ENCODE measurements at regions not wholly inside any gene's neighbourhood (a gene's known extent, or its start where the extent isn't known, plus 50 kb on each side); places are given as distances from the start of the nearest gene placed in this dataset.

DNA sequence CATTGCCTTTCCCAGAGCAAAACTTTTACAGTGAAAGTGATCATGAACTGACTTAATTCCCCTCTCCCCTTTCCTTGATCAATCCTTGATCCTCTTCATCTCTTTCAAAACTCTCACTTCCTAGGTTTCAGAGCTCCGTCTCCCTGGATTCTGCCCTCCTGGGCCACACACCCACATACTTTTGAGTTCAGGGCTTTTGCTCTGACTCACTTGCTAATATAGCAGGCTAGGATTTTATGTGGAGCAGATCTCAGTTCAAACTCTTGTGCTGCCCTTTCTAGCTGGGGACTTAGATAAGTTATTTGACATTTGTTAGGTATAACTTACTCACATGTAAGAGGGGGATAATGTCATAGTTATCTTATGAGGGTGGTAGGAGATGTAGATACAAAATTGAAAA, 109.1 kb upstream of the MLIP start:
- TF ChIP-seq, protein P1, sequence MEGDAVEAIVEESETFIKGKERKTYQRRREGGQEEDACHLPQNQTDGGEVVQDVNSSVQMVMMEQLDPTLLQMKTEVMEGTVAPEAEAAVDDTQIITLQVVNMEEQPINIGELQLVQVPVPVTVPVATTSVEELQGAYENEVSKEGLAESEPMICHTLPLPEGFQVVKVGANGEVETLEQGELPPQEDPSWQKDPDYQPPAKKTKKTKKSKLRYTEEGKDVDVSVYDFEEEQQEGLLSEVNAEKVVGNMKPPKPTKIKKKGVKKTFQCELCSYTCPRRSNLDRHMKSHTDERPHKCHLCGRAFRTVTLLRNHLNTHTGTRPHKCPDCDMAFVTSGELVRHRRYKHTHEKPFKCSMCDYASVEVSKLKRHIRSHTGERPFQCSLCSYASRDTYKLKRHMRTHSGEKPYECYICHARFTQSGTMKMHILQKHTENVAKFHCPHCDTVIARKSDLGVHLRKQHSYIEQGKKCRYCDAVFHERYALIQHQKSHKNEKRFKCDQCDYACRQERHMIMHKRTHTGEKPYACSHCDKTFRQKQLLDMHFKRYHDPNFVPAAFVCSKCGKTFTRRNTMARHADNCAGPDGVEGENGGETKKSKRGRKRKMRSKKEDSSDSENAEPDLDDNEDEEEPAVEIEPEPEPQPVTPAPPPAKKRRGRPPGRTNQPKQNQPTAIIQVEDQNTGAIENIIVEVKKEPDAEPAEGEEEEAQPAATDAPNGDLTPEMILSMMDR (IDR thresholded peaks at IDR 0.05; ENCODE audit: low read depth, low read length), result no peak
- Histone ChIP-seq H3K4me3 (ENCODE audit: low read depth, low read length) (no peak overlapping the region), H3K9me3 (no peaks in the 10 kb centered on the region), H3K27me3 (no peaks in the 10 kb centered on the region), H3K4me1 (no peaks in the 10 kb centered on the region), H3K36me3 (no peaks in the 10 kb centered on the region)
- no peak for DNase-seq

- Histone ChIP-seq H3K4me1 (no peaks in the 10 kb centered on the region), H3K9me3 (no peaks in the 10 kb centered on the region), H3K36me3 (no peaks in the 10 kb centered on the region), H3K27me3 (no peaks in the 10 kb centered on the region), H3K4me3 (ENCODE audit: low read depth, low read length) (no peak overlapping the region)
- TF ChIP-seq, protein P1 (IDR thresholded peaks at IDR 0.05; ENCODE audit: low read depth, low read length), result no peak
- no peak for DNase-seq
Measured at GRCh38 chr6:54003316-54003715, 107.9 kb upstream of the MLIP start.

GRCh38 chr6:54008589-54008988, 102.7 kb upstream of the MLIP start:
- Histone ChIP-seq H3K4me3 (ENCODE audit: low read depth, low read length) (no peak overlapping the region), H3K27me3 (no peaks in the 10 kb centered on the region), H3K36me3 (no peaks in the 10 kb centered on the region), H3K4me1 (no peaks in the 10 kb centered on the region), H3K9me3 (no peaks in the 10 kb centered on the region)
- no peak for DNase-seq
- TF ChIP-seq, protein P1 (IDR thresholded peaks at IDR 0.05; ENCODE audit: low read depth, low read length), result no peak

DNA sequence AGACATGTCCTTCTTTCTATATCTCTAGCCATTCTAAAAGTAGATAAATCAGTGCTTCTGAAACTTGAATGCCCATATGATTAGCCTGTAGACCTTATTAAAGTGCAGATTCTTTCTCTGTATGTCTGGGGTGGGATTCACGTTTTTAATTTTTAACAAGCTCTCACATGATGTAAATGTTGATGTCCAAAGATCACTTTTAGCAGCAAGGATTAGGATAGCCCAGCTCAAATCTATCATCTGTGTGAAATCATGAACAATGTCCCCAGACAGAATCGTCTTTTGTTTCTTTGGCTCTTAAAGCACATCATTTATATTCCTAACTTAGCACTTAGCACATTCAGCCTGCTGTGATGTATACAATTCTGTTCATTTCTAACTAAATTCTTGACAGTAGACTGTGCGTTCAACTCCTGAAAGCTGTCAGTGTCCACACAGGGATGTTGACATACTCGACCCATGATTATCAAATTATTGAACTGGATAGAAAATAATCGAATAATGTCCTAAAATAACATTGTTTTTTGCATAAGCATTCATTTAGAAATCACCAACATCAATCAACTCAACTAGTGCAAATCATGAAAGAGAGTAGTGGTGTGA, 102.1 kb upstream of the MLIP start:
- DNase-seq, result no peak
- Histone ChIP-seq H3K36me3 (no peaks in the 10 kb centered on the region), H3K27me3 (no peaks in the 10 kb centered on the region), H3K4me3 (ENCODE audit: low read depth, low read length) (no peak overlapping the region), H3K4me1 (no peaks in the 10 kb centered on the region), H3K9me3 (no peaks in the 10 kb centered on the region; the same call in 1 of the 2 replicates)
- TF ChIP-seq, protein P1 (IDR thresholded peaks at IDR 0.05; ENCODE audit: low read depth, low read length), result no peak

- Histone ChIP-seq H3K4me1 (no peaks in the 10 kb centered on the region), H3K27me3 (no peaks in the 10 kb centered on the region), H3K36me3 (no peaks in the 10 kb centered on the region), H3K4me3 (ENCODE audit: low read depth, low read length) (no peak overlapping the region), H3K9me3 (no peaks in the 10 kb centered on the region; the same call in 1 of the 2 replicates)
- DNase-seq, result no peak
- TF ChIP-seq, protein P1 (IDR thresholded peaks at IDR 0.05; ENCODE audit: low read depth, low read length), result no peak
Measured at GRCh38 chr6:54010340-54011276, 100.6 kb upstream of the MLIP start.

DNA sequence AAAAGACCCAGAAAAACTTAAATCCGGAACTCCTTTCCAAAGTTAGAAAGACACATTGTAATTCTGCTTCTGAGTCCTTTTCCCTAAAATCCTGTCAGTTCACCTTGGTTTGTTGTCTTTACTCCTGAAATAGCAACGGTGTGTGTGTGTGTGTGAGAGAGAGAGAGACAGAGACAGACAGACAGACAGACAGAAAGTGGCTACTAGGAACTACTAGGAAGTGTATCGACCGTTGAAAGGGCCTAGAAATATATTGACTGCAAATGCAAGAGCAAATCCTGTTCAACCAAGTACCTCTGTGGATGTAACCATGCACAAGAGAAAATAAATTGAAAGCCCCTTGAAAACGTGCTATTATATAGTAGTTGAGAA, 100.0 kb upstream of the MLIP start:
- H3K9me3 ChIP-seq, result no peaks in the 10 kb centered on the region; the same call in 1 of the 2 replicates

More for the DNA sequence above, 100.0 kb upstream of the MLIP start:
- TF ChIP-seq, protein P1 (IDR thresholded peaks at IDR 0.05; ENCODE audit: low read depth, low read length), result no peak
- Histone ChIP-seq H3K36me3 (no peaks in the 10 kb centered on the region), H3K4me1 (no peaks in the 10 kb centered on the region), H3K4me3 (ENCODE audit: low read depth, low read length) (no peak overlapping the region), H3K27me3 (no peaks in the 10 kb centered on the region)
- no peak for DNase-seq
